ENCODE measurements at regions not wholly inside any gene's neighbourhood (a gene's known extent, or its start where the extent isn't known, plus 50 kb on each side); places are given as distances from the start of the nearest gene placed in this dataset.

DNA sequence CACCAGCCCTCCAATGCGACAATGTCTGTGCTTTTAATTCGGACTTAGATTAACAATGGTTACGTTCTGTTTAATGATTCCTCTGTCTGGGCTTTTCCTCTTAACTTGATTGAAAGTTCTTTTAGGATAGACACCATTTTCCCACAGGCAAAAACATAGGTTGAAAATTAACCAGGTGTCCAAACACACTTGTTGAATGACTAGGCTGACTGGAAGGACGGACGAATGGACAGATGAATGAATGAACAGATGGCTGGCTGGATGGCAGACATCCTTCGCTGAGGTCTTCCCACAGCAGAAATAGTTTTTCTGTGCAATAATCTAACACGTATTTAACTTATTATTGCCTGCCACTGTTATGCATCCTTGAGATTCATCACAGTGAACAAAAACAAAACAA lies 298.8 kb downstream of the SRBD1 start:
- H3K36me3 ChIP-seq, result no peaks in the 10 kb centered on the region
- no peak overlapping the region for H3K4me3 ChIP-seq
- no peaks in the 10 kb centered on the region for H3K4me1 ChIP-seq
- no peak for DNase-seq
- TF ChIP-seq, protein P1, sequence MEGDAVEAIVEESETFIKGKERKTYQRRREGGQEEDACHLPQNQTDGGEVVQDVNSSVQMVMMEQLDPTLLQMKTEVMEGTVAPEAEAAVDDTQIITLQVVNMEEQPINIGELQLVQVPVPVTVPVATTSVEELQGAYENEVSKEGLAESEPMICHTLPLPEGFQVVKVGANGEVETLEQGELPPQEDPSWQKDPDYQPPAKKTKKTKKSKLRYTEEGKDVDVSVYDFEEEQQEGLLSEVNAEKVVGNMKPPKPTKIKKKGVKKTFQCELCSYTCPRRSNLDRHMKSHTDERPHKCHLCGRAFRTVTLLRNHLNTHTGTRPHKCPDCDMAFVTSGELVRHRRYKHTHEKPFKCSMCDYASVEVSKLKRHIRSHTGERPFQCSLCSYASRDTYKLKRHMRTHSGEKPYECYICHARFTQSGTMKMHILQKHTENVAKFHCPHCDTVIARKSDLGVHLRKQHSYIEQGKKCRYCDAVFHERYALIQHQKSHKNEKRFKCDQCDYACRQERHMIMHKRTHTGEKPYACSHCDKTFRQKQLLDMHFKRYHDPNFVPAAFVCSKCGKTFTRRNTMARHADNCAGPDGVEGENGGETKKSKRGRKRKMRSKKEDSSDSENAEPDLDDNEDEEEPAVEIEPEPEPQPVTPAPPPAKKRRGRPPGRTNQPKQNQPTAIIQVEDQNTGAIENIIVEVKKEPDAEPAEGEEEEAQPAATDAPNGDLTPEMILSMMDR (IDR thresholded peaks at IDR 0.05; ENCODE audit: borderline replicate concordance), result no peak
- peaks cover 8% of the 10 kb centered on the region for H3K27me3 ChIP-seq (ENCODE audit: low read depth)
- intact Hi-C loops (cut with micrococcal nuclease), result no loop called here
- no peaks in the 10 kb centered on the region for H3K9me3 ChIP-seq (replicated peaks)
- no peak overlapping the region for H3K27ac ChIP-seq (replicated peaks)

DNA sequence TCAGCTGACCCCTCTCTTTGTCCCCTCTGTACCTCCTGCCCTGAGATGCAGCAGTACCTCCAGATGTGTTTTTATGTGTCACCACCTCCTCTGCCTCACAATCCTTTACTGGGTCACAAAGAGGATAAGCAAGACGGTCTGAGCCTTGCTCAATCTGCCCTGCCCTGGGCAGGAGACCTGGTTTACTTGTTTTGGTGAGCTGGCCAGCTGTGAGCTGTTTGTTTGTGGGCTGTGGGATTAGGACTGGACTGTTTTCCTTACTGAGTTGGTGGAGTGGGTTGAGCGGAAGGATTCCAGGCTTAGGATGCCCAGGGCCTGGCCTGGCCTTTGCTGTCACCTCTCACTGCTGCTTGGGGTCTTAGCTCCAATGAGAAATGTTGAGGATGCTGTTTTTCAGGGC lies 299.5 kb downstream of the SRBD1 start:
- Histone ChIP-seq H3K4me1 (no peaks in the 10 kb centered on the region), H3K27me3 (ENCODE audit: low read depth) (peaks cover 8% of the 10 kb centered on the region), H3K4me3 (no peak overlapping the region), H3K36me3 (no peaks in the 10 kb centered on the region), H3K9me3 (replicated peaks) (no peaks in the 10 kb centered on the region), H3K27ac (replicated peaks) (no peak overlapping the region)
- TF ChIP-seq, protein P1 (IDR thresholded peaks at IDR 0.05; ENCODE audit: borderline replicate concordance), result no peak
- no peak for DNase-seq
- intact Hi-C loops (cut with micrococcal nuclease), result no loop called here

DNA sequence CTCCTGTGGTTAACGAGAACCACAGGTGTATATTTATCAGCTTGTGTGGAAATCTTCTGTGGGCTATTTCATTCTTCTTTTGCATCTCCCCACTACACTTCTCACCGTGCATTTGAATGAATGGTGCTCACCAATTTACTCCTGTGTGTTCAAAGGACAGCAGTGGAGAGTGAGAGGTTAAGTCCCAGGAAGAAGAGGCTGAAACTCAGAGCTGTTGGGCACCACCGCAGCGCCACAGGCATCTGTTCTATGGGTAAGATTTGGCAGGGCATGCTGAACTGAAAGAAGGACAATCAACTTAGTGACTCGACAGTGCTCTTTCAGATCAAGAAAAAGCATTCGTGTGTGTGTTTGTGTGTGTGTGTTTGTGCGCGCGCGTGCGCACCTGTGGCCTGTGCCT lies 297.9 kb upstream of the SIX2 start:
- Histone ChIP-seq H3K27me3 (ENCODE audit: low read depth) (peaks cover 45% of the 10 kb centered on the region), H3K4me1 (no peaks in the 10 kb centered on the region), H3K36me3 (no peaks in the 10 kb centered on the region), H3K4me3 (no peak overlapping the region), H3K9me3 (replicated peaks) (no peaks in the 10 kb centered on the region), H3K27ac (replicated peaks) (no peak overlapping the region)
- DNase-seq, result no peak
- intact Hi-C loops (cut with micrococcal nuclease), result no loop called here
- TF ChIP-seq, protein P1 (IDR thresholded peaks at IDR 0.05; ENCODE audit: borderline replicate concordance), result no peak

DNA sequence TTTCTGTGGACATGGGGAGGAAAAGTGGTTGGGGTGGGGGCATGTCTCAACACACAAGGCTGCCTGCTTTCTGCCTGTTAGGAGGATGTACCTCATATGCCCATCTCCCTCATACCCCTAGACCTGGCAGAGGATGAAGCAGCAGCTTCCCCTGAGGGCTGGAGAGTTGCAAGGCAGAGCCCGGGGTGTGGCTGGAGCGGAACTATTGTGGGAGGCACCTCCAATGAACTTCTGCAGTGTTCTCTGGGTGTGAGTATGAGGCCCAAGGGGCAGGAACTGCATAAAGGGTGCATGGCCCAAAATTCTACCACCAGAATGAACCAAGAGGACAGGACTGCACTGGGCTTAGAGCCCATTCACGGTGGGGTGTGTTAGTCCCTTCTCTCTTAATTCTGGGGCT lies 296.3 kb upstream of the SIX2 start:
- no peak for DNase-seq
- Histone ChIP-seq H3K36me3 (no peaks in the 10 kb centered on the region), H3K27ac (replicated peaks) (no peak overlapping the region), H3K9me3 (replicated peaks) (no peaks in the 10 kb centered on the region), H3K4me1 (no peaks in the 10 kb centered on the region), H3K27me3 (ENCODE audit: low read depth) (peaks cover 59% of the 10 kb centered on the region), H3K4me3 (no peak overlapping the region)
- intact Hi-C loops (cut with micrococcal nuclease), result no loop called here
- TF ChIP-seq, protein P1 (IDR thresholded peaks at IDR 0.05; ENCODE audit: borderline replicate concordance), result no peak

DNA sequence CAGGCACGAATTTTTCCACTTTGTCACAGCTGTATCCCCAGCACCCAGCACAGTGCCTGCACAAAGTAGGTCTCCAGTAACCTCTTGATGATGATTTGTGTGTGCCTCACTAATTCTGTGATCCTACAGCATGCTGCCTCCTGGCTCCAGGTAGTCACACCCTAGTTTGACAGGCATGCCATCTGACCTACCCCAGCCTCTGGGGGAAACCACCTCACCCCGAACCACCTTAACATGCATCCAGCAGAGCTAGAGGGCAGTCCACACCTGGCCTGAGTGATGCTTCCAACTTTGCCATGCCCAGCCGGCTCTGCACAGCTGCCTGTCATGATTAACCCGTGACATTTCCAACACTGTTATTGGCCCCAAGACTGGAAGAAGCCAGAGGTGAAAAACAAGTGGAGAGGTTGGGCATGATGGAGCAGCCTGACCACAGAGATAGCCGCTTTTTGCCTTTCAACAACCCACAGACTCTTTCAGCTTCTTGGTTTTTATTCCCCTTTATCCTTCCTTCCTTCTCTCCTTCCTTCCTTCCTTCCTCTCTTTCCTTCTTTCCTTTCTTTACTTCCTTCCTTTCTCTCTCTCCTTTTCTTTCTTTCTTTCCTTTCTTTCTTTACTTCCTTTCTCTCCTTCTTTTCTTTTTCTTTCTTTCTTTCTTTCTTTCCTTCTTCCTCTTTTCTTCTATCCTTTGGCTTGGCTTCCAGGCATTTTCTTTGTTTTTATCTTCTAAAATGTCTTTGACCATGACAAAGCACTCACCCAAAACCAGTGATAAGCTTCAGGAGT lies 294.4 kb upstream of the SIX2 start:
- Histone ChIP-seq H3K36me3 (no peaks in the 10 kb centered on the region), H3K27ac (replicated peaks) (no peak overlapping the region), H3K27me3 (ENCODE audit: low read depth) (peaks cover 60% of the 10 kb centered on the region), H3K9me3 (replicated peaks) (no peaks in the 10 kb centered on the region), H3K4me3 (no peak overlapping the region), H3K4me1 (no peaks in the 10 kb centered on the region)
- TF ChIP-seq, protein P1 (IDR thresholded peaks at IDR 0.05; ENCODE audit: borderline replicate concordance), result no peak
- intact Hi-C loops (cut with micrococcal nuclease), result no loop called here
- DNase-seq, result no peak
